IMR-90 (cell line): ENCODE measurements at regions not wholly inside any gene's neighbourhood (a gene's known extent, or its start where the extent isn't known, plus 50 kb on each side); places are given as distances from the start of the nearest gene placed in this dataset.

Experiments
- ATAC-seq: fragments of 200-7000 bp; cut with Tn5 transposase; 2 replicates; pipeline ENCODE4 v1.9.1; 2020; ENCODE audit warnings: low read depth, mild to moderate bottlenecking, moderate library complexity
- BruUV-seq: library from RNA; stranded (reverse); fragments of 400-500 nt; replicated peaks from 2 replicates; lab custom pipeline; 2021; lab: Mats Ljungman, UMichigan
- CTCF ChIA-PET: fragments of 300-600 bp; formaldehyde crosslinking; extraction: SDS; loops from one replicate; lab custom pipeline; 2021; ENCODE audit warnings: antibody characterized with exemption; lab: Yijun Ruan, JAX
- POLR2A ChIA-PET: fragments of 300-600 bp; sonication (Branson Sonifier 250); formaldehyde crosslinking; loops from one replicate; lab custom pipeline; 2022; ENCODE audit warnings: antibody characterized with exemption; ENCODE audit not compliant: unreplicated experiment; lab: Charles Lee
- DNase-seq: peaks from one replicate; pipeline ENCODE4 v3.0.0; 2013
- H2AFZ ChIP-seq: replicated peaks from 2 replicates; pipeline ENCODE3; 2013; ENCODE audit warnings: low read length, mild to moderate bottlenecking; ENCODE audit not compliant: poor library complexity
- H2AK5ac ChIP-seq: 2 replicates; pipeline ENCODE4 v1.6.1; 2013; ENCODE audit warnings: low read depth, low read length, inconsistent platforms
- H2AK9ac ChIP-seq: replicated peaks from 2 replicates; pipeline ENCODE3; 2013; ENCODE audit warnings: mild to moderate bottlenecking, low read depth, low read length, moderate library complexity; ENCODE audit not compliant: poor library complexity
- H2BK120ac ChIP-seq: 2 replicates; pipeline ENCODE4 v1.6.1; 2013; ENCODE audit warnings: low read depth, low read length, inconsistent platforms
- H2BK15ac ChIP-seq: 3 replicates; pipeline ENCODE4 v1.6.1; 2013; ENCODE audit warnings: low read depth, low read length, inconsistent platforms
- H2BK20ac ChIP-seq: 2 replicates; pipeline ENCODE4 v1.6.1; 2013; ENCODE audit warnings: low read depth, mild to moderate bottlenecking, inconsistent platforms, low read length, moderate library complexity
- H2BK5ac ChIP-seq: 2 replicates; pipeline ENCODE4 v1.6.1; 2013; ENCODE audit warnings: mild to moderate bottlenecking, low read depth, low read length, inconsistent platforms; ENCODE audit not compliant: poor library complexity, severe bottlenecking
- H3K14ac ChIP-seq: replicated peaks from 2 replicates; pipeline ENCODE4 v1.6.1; 2013; ENCODE audit warnings: low read depth, low read length, inconsistent platforms
- H3K18ac ChIP-seq: 2 replicates; pipeline ENCODE4 v1.6.1; 2013; ENCODE audit warnings: low read depth, low read length, control low read depth
- H3K23ac ChIP-seq: 2 replicates; pipeline ENCODE4 v1.6.1; 2013; ENCODE audit warnings: low read depth, low read length, inconsistent platforms
- H3K27ac ChIP-seq: 2 replicates; pipeline ENCODE4 v1.5.1; 2013; ENCODE audit warnings: mild to moderate bottlenecking, control low read depth, low read length; ENCODE audit not compliant: insufficient read depth
- H3K27me3 ChIP-seq: 2 replicates; pipeline ENCODE4 v1.6.1; 2013; ENCODE audit warnings: low read length; ENCODE audit not compliant: control insufficient read depth, insufficient read depth
- H3K36me3 ChIP-seq: 2 replicates; pipeline ENCODE4 v1.6.1; 2013; ENCODE audit warnings: low read length, mixed read lengths; ENCODE audit not compliant: control insufficient read depth, insufficient read depth
- H3K4ac ChIP-seq: 2 replicates; pipeline ENCODE4 v1.6.1; 2013; ENCODE audit warnings: low read depth, low read length, inconsistent platforms
- H3K4me1 ChIP-seq: 2 replicates; pipeline ENCODE4 v1.6.1; 2013; ENCODE audit warnings: low read length, mixed read lengths; ENCODE audit not compliant: control insufficient read depth, insufficient read depth
- H3K4me2 ChIP-seq: 2 replicates; pipeline ENCODE4 v1.6.1; 2013; ENCODE audit warnings: low read depth, mild to moderate bottlenecking, control low read depth, low read length, moderate library complexity
- H3K4me3 ChIP-seq: 2 replicates; pipeline ENCODE4 v1.5.1; 2013; ENCODE audit warnings: low read depth, mild to moderate bottlenecking, control low read depth, low read length, moderate library complexity; ENCODE audit not compliant: insufficient read depth
- H3K56ac ChIP-seq: 2 replicates; pipeline ENCODE4 v1.6.1; 2013; ENCODE audit warnings: low read length, inconsistent platforms; ENCODE audit not compliant: insufficient read depth; ENCODE audit errors: extremely low read depth
- H3K79me1 ChIP-seq, 2 experiments: 2 replicates each; pipeline ENCODE4 v1.6.1; 2013; ENCODE audit warnings: low read length in 2 of 2, inconsistent platforms in 1 of 2, low read depth in 1 of 2
- H3K9ac ChIP-seq: 2 replicates; pipeline ENCODE4 v1.6.1; 2013; ENCODE audit warnings: low read depth, low read length, control low read depth
- H3K9me1 ChIP-seq: 2 replicates; pipeline ENCODE4 v1.6.1; 2013; ENCODE audit warnings: low read length, inconsistent platforms; ENCODE audit not compliant: insufficient read depth
- H3K9me3 ChIP-seq: 2 replicates; pipeline ENCODE4 v1.6.1; 2013; ENCODE audit warnings: low read length; ENCODE audit not compliant: control insufficient read depth, insufficient read depth
- H4K20me1 ChIP-seq: 2 replicates; pipeline ENCODE4 v1.6.1; 2013; ENCODE audit warnings: low read length, inconsistent platforms; ENCODE audit not compliant: insufficient read depth
- H4K5ac ChIP-seq: 2 replicates; pipeline ENCODE4 v1.6.1; 2013; ENCODE audit warnings: mild to moderate bottlenecking, low read depth, low read length, control low read depth
- H4K8ac ChIP-seq, 2 experiments: 2 replicates each; pipeline ENCODE4 v1.6.1; 2013; ENCODE audit warnings: low read depth in 2 of 2, low read length in 2 of 2, control low read depth in 1 of 2, inconsistent platforms in 1 of 2
- H4K91ac ChIP-seq: 2 replicates; pipeline ENCODE4 v1.6.1; 2013; ENCODE audit warnings: low read depth, low read length, inconsistent platforms; ENCODE audit not compliant: insufficient read depth
- BHLHE40 ChIP-seq: fragments of 150-350 bp; IDR thresholded peaks from 2 replicates; pipeline ENCODE4 v1.6.1; 2016; ENCODE audit warnings: mild to moderate bottlenecking, low read depth, low read length
- CHD1 ChIP-seq: IDR thresholded peaks from 2 replicates; pipeline ENCODE4 v1.6.1; 2012; ENCODE audit warnings: low read depth, low read length, improper control_type of control experiment
- MAZ ChIP-seq: IDR thresholded peaks from 2 replicates; pipeline ENCODE4 v1.6.1; 2012; ENCODE audit warnings: low read depth, mild to moderate bottlenecking, low read length, improper control_type of control experiment, moderate library complexity, borderline replicate concordance
- MXI1 ChIP-seq: IDR thresholded peaks from 2 replicates; pipeline ENCODE4 v1.6.1; 2012; ENCODE audit warnings: low read depth, mild to moderate bottlenecking, low read length, moderate library complexity, borderline replicate concordance
- NFE2L2 ChIP-seq: fragments of 150-350 bp; IDR thresholded peaks from 2 replicates; pipeline ENCODE4 v1.6.1; 2016; ENCODE audit warnings: low read depth, mild to moderate bottlenecking, low read length
- RAD21 ChIP-seq: IDR thresholded peaks from 2 replicates; pipeline ENCODE4 v1.6.1; 2012; ENCODE audit warnings: low read length, improper control_type of control experiment
- WGBS, 2 experiments: methylation state at CpG; one replicate each; pipeline versions ENCODE4 v1.1.5 to v1.1.7; 2013; ENCODE audit warnings: missing lambda C conversion rate in 2 of 2; ENCODE audit not compliant: insufficient read length in 1 of 2; ENCODE audit errors: extremely low coverage in 2 of 2; 5-methylcytosine and 5-hydroxymethylcytosine counted together
- dilution Hi-C: fragments of 300-500 bp; cut with HindIII; formaldehyde crosslinking; loops from one replicate; pipeline ENCODE4 v1.14.3; 2018; ENCODE audit warnings: low sequenced_read_pairs; ENCODE audit not compliant: unreplicated experiment
- in situ Hi-C: fragments of 300-500 bp; cut with MboI; formaldehyde crosslinking; loops from 3 replicates; pipeline ENCODE4 v1.14.3; 2019; ENCODE audit warnings: low sequenced_read_pairs, inconsistent platforms, mixed read lengths
- intact Hi-C: fragments of 100-400 bp; cut with micrococcal nuclease; formaldehyde crosslinking; loops from 2 replicates; pipeline ENCODE4 v1.10.0; 2022
- TF ChIP-seq, protein P1 (sequence below): fragments of 150-350 bp; IDR thresholded peaks from 2 replicates; pipeline ENCODE4 v1.6.1; 2016; ENCODE audit warnings: low read depth, mild to moderate bottlenecking, low read length, moderate library complexity, borderline replicate concordance
- TF ChIP-seq, protein P2 (sequence below): fragments of 150-350 bp; IDR thresholded peaks from 2 replicates; pipeline ENCODE4 v1.6.1; 2017; ENCODE audit warnings: mild to moderate bottlenecking, antibody characterized with exemption, low read length, low read depth
- TF ChIP-seq, protein P3 (sequence below): conservative IDR thresholded peaks from 2 replicates; pipeline ENCODE4 v1.5.1; 2012; ENCODE audit warnings: mild to moderate bottlenecking, low read depth, low read length, improper control_type of control experiment

DNA sequence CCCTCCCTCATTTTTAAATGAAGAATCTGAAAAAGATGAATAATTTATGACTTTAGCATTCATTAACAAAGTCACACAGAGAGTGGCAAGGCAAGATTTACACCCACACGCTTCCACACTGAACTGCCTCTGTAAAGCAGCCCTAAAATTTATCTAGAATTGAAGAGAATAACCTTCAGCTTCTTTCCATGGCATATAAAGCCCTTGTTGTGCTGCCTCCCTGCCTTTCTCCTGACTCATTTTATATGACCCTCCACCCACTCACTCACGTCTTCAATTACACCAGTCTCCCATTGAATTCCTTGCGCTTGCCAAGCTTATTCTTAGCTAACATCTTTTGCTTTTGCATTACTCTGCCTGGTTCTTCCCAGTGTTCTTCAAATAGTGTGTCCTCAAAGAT, 2649.3 kb downstream of the PCDH7 start:
- no peak overlapping the region for H2AK9ac ChIP-seq
- H4K5ac ChIP-seq: no peak overlapping the region
- ChIA-PET POLR2A (no interaction called here), CTCF (no interaction called here)
- H3K56ac ChIP-seq: no peak overlapping the region
- TF ChIP-seq, protein P1, sequence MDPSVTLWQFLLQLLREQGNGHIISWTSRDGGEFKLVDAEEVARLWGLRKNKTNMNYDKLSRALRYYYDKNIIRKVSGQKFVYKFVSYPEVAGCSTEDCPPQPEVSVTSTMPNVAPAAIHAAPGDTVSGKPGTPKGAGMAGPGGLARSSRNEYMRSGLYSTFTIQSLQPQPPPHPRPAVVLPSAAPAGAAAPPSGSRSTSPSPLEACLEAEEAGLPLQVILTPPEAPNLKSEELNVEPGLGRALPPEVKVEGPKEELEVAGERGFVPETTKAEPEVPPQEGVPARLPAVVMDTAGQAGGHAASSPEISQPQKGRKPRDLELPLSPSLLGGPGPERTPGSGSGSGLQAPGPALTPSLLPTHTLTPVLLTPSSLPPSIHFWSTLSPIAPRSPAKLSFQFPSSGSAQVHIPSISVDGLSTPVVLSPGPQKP: no peak
- TF ChIP-seq NFE2L2: no peak
- no peak for TF ChIP-seq MXI1
- TF ChIP-seq BHLHE40: no peak
- TF ChIP-seq CHD1: no peak
- TF ChIP-seq MAZ: no peak
- TF ChIP-seq, protein P2, sequence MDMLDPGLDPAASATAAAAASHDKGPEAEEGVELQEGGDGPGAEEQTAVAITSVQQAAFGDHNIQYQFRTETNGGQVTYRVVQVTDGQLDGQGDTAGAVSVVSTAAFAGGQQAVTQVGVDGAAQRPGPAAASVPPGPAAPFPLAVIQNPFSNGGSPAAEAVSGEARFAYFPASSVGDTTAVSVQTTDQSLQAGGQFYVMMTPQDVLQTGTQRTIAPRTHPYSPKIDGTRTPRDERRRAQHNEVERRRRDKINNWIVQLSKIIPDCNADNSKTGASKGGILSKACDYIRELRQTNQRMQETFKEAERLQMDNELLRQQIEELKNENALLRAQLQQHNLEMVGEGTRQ: no peak
- TF ChIP-seq, protein P3, sequence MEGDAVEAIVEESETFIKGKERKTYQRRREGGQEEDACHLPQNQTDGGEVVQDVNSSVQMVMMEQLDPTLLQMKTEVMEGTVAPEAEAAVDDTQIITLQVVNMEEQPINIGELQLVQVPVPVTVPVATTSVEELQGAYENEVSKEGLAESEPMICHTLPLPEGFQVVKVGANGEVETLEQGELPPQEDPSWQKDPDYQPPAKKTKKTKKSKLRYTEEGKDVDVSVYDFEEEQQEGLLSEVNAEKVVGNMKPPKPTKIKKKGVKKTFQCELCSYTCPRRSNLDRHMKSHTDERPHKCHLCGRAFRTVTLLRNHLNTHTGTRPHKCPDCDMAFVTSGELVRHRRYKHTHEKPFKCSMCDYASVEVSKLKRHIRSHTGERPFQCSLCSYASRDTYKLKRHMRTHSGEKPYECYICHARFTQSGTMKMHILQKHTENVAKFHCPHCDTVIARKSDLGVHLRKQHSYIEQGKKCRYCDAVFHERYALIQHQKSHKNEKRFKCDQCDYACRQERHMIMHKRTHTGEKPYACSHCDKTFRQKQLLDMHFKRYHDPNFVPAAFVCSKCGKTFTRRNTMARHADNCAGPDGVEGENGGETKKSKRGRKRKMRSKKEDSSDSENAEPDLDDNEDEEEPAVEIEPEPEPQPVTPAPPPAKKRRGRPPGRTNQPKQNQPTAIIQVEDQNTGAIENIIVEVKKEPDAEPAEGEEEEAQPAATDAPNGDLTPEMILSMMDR: no peak
- TF ChIP-seq RAD21: no peak
- no peaks in the 10 kb centered on the region for H4K20me1 ChIP-seq
- no peak overlapping the region for H2BK15ac ChIP-seq
- no peak overlapping the region for H2BK20ac ChIP-seq
- no peak overlapping the region for H3K4me3 ChIP-seq
- H4K8ac ChIP-seq: no peak overlapping the region
- ATAC-seq (no peak), DNase-seq (peak; percentile 12)
- no peaks in the 10 kb centered on the region for H3K36me3 ChIP-seq
- H3K79me1 ChIP-seq: no peaks in the 10 kb centered on the region
- H3K9ac ChIP-seq: no peak overlapping the region
- BruUV-seq: no TSS peak
- H2AFZ ChIP-seq: no peak overlapping the region
- H2BK120ac ChIP-seq: no peak overlapping the region
- no peak overlapping the region for H4K91ac ChIP-seq
- H3K4me2 ChIP-seq: no peak overlapping the region
- in situ Hi-C loops: no loop called here
- no peak overlapping the region for H3K4ac ChIP-seq
- intact Hi-C loops: no loop called here
- WGBS, 2 experiments: 40% methylated on average over 2 of the region's 3 CpGs; no CpG with 5 or more reads in 1 of the 2 experiments
- H3K9me3 ChIP-seq: no peaks in the 10 kb centered on the region
- dilution Hi-C loops: no loop called here
- no peak overlapping the region for H3K18ac ChIP-seq
- H3K27ac ChIP-seq: no peak overlapping the region
- H3K9me1 ChIP-seq: no peaks in the 10 kb centered on the region
- H3K4me1 ChIP-seq: no peaks in the 10 kb centered on the region
- H2BK5ac ChIP-seq: no peak overlapping the region
- H2AK5ac ChIP-seq: no peak overlapping the region
- H3K27me3 ChIP-seq: no peaks in the 10 kb centered on the region
- no peak overlapping the region for H3K23ac ChIP-seq
- H3K14ac ChIP-seq: no peak overlapping the region
